HL-60 (cell line): ENCODE measurements at regions not wholly inside any gene's neighbourhood (a gene's known extent, or its start where the extent isn't known, plus 50 kb on each side); places are given as distances from the start of the nearest gene placed in this dataset.

Experiments used
- CTCF ChIP-seq: IDR thresholded peaks from one replicate; pipeline ENCODE4 v1.5.1; 2011; ENCODE audit warnings: low read length, control low read depth, inconsistent platforms; ENCODE audit not compliant: insufficient read depth
- GABPA ChIP-seq: IDR thresholded peaks from 2 replicates; pipeline ENCODE4 v1.6.1; 2012; ENCODE audit warnings: low read depth
- POLR2AphosphoS5 ChIP-seq: IDR thresholded peaks from 2 replicates; pipeline ENCODE4 v1.6.1; 2012; ENCODE audit warnings: low read depth
- TF ChIP-seq, protein P1 (sequence below): IDR thresholded peaks from 2 replicates; pipeline ENCODE4 v1.6.1; 2012; ENCODE audit warnings: low read depth; ENCODE audit not compliant: insufficient replicate concordance

GRCh38 chr9:15372455-15372854, 50.2 kb upstream of the SNAPC3 start:
- TF ChIP-seq CTCF (no peak), GABPA (no peak), POLR2AphosphoS5 (no peak)
- TF ChIP-seq, protein P1, sequence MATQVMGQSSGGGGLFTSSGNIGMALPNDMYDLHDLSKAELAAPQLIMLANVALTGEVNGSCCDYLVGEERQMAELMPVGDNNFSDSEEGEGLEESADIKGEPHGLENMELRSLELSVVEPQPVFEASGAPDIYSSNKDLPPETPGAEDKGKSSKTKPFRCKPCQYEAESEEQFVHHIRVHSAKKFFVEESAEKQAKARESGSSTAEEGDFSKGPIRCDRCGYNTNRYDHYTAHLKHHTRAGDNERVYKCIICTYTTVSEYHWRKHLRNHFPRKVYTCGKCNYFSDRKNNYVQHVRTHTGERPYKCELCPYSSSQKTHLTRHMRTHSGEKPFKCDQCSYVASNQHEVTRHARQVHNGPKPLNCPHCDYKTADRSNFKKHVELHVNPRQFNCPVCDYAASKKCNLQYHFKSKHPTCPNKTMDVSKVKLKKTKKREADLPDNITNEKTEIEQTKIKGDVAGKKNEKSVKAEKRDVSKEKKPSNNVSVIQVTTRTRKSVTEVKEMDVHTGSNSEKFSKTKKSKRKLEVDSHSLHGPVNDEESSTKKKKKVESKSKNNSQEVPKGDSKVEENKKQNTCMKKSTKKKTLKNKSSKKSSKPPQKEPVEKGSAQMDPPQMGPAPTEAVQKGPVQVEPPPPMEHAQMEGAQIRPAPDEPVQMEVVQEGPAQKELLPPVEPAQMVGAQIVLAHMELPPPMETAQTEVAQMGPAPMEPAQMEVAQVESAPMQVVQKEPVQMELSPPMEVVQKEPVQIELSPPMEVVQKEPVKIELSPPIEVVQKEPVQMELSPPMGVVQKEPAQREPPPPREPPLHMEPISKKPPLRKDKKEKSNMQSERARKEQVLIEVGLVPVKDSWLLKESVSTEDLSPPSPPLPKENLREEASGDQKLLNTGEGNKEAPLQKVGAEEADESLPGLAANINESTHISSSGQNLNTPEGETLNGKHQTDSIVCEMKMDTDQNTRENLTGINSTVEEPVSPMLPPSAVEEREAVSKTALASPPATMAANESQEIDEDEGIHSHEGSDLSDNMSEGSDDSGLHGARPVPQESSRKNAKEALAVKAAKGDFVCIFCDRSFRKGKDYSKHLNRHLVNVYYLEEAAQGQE: no peak
